ENCODE measurements at regions not wholly inside any gene's neighbourhood (a gene's known extent, or its start where the extent isn't known, plus 50 kb on each side); places are given as distances from the start of the nearest gene placed in this dataset.

DNA sequence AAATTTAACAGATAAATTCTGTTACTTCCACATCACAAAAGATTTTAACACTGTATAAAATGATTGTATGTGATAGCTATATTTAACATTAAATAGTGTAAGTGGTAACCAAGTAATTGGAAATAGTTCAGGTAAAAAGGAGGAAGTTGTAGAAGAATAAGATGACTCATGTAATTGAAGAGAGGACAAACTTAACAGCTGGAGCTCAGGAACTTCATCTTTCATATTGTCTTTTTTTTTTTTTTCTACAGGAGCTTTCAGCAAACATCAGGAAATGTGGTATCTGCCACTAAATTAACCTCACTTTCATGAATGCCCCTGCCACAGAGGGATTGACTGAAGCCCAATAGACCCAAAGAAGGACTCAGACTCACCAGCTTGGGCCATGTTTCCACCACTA is 188.4 kb upstream of the VEGFC start:
- DNase-seq (ENCODE audit: low read depth) = no peak

DNA sequence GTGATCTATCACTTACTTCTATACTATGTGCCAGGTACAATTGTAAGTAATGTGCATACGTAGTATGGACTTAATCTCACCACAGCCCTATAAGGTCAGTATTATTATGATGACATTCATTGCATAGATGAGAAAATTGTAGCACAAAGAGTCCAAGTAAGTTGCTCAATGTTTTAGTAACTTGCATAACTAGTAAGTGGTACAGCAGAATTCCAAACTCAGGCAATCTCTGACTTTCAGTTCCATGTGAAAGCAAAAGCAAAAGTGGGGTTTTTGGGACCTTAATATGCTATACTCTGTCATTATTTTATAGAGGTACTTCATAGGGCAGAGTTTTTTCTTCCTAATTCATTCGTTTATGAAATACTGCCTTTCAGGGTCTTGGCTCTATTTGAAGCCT is 188.8 kb upstream of the VEGFC start:
- peak; percentile 45 for DNase-seq (ENCODE audit: low read depth)

DNA sequence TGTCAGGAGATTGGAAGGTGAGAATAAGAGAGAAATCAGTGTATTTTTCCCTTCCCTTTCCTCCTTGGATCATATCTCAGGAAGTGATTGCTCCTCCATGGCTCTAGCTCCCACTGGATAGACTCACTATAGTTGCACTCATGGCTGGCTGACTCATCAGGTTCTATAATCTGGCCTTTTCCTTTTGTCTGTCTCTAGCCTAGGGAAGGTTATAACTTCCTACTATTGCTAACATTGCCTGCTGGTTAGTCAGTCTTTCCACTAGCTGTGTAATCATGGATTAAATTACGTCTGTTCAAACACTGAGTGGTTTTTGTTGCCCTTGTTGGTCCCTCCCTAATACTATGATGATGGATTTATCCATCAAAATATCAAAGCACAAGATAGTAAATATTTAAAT is 195.5 kb upstream of the VEGFC start:
- peak; percentile 95 for DNase-seq (ENCODE audit: low read depth)

DNA sequence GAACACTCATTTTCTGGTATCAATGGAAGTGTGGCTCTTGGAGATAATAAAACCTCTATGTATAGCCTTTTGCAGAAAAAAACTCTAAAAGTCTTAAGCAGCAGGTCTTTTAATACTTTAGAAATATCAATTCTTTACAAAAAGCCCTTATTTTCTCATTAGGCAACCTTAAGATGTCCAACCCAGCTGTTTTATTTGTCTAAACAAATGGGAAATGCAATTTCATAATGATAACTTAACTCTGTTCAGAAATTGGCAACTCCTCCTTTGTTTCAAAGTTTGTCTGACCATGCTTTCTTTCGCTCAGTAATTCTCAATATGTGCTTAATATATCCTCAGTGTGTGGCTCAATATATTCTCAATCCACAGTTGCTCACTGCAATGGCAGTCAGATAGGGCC is 196.5 kb upstream of the VEGFC start:
- no peak for DNase-seq (ENCODE audit: low read depth)

DNA sequence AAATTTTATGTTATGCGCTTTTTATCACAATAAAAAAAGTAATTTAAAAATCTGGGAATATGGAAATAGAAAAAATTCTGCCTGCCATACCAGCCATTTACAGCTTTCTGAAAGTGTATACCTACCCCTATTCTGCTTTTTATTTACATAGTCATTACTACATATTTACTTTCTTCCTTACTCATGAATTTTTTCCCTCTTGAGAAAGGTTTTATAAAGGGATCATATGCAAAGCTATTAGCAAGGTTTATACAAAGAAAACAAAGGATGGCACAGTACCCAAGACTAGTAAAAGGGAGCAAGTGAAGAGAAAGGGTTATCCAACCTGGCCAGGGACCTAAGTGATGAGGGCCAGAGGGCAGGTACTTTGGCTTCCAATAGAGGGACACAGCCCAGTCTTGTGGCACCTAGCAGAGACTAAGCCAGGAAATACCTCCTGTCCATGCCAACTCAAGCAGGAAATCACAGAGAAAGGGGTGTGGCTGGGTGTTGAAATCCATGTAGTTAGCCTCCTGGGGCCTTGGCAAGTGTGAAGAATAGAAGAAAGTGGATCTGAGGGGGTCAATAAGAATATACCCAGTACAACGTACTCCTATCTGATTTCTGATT is 207.3 kb upstream of the VEGFC start:
- no peak for DNase-seq (ENCODE audit: low read depth)

DNA sequence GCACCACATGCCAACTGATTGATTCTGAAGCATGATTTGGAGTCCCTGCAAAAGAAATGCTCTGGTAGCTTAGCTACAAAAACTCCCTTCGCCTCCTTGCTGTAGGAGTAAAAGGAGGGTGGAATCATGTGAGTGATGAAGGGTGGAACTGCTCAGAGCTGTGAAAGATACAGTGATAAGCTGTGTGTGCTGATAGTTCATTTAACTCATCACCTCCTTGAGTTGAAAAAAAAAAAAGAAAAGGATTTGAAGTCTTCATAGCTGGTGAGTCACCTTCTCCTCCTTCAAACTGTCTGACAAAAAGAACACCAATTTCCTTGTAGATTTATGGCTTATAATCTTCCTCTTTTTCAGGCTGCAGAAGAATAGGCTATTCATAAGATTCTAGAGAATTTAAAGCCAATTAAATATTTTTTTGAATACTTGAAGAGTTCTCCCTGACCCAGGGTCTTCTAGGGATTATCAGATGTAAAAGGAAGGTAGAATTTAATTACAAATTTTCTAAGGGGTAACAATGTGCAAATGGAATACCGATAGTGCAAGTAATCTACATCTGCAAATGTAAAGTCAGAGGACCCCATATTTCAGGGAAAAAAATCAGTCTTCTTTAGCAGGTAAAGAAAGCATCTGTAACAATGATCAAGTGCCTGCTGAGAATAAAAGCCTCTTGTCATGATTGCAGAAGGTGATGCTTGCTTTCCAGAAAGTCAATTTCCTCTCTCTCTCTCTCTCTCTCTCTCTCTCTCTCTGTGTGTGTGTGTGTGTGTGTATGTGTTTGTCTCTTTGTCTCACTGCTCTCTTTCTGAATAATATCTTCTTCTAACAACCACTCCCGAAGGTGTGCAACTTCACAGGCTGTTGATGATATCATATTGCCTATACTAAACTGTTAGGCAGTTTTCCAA is 208.8 kb upstream of the VEGFC start:
- peak; percentile 73 for DNase-seq (ENCODE audit: low read depth)

DNA sequence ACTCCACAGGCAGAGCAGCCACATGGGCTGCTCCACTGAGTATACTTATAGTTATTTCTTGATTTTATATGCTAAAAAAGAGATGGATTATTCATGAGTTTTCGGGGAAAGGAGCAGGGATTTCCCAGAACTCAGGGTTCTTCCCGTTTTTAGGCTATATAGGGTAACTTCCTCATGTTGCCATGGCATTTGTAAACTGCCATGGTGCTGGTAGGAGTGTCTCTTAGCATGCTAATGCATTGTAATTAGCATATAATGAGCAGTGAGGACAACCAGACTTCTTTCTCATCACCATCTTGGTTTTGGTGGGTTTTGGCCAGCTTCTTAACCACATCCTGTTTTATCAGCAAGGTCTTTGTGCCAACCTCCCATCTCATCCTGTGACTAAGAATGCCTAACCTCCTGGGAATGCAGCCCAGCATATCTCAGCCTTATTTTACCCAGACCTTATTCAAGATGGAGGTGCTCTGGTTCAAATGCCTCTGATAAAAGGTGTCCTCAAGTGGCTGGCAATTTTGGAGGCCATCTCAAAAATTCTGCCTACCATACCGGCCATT is 213.0 kb upstream of the VEGFC start:
- DNase-seq (ENCODE audit: low read depth) = peak; percentile 94

DNA sequence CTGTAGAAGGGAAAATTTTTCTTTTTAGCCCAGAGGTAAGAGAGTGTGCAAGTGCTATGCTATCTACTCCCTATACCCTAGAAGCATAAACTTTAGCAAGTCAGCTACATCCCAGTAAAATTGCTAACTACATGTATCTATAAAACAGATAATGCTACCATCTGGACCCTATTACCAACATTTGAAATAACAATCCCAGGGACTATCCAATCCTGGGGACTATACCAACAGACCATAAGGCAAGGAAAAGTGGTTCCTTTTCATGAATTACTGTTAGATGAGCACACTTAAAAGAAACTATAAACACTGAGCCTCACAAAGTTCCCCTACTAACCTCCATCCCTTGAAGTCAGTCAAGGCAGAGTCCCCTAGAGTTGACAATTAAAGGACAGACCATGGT is 213.6 kb upstream of the VEGFC start:
- DNase-seq (ENCODE audit: low read depth) = peak; percentile 61

DNA sequence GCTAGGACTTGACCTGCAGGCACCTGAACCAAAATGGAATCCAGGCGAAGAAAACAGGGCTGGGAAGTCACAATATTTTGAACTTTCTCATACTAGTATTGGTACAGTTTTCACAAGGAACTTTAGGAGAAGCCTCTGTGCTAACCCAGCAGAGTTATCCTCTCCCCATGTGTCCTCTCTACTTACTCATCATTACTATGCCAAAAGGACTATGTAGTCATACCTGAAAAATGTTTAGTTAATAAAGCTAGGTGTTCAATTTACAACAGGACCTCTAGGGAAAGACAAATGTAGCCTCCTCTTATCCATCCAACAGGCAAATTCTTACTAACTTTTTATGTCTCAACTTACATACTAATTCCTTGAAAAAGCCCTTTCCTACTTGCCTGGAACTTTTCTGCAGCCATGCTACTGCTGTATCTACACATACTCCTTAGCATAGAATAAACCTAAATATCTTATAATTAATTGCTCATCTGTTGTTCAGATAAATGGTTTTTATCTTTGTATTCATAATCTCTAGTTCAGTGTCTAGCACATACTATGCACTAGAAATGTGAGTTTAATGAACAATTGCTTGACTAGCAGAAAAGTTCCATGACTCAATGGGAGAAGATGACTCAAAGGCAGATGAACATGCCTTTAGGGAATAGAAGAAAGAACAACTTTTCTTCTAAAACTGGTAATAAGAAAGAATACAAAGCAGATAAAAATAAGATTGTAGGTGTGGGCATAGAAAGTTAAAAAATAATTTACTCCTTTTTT is 215.5 kb upstream of the VEGFC start:
- peak; percentile 77 for DNase-seq (ENCODE audit: low read depth)

DNA sequence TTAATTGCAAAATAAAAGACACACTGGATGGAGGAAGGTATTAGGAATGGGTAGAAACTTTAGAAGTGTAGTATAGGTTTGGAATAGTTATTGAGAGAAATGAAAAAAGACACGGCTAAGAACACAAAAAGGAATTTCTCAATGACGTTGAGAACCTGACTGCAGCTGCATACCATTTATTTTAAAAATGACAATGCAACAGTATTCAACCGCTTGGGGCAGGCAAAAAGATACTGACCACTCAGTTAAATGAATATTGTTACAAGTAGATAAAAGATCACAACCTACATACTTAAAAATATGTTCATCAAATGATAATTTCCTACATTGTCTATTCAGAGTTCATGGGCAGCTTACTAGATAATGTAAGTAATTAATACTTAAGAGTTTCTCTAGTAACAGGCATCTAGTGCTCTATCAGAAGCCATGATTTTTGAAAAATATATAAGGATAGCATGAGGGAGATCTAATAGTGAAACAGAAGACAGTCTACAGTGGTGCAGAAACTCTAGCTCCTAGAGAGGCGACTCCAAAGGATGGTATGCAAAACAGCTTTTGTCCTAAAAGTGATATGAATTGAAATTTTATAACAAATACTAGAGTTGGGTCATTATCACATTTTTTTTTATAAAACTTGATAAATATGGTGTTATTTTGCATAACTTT is 216.2 kb upstream of the VEGFC start:
- peak; percentile 51 for DNase-seq (ENCODE audit: low read depth)

DNA sequence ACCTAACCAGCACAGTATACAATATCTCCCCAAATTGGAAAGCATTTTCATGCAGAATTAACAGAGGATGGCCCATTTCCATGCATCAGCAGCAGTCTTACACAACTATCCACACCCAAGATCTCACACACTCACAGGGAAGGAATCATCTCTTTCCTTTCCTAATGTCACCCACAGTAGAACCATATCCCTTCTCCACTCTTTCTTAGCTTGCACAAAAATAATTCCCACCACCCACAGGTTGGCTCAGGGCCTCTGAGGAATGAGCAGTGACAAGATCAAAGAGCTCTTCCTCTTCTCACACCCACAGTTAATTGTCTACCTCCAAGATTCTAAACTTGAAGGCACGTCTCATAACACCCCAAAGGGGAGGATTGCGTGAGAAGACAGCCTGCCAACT is 217.7 kb upstream of the VEGFC start:
- peak; percentile 23 for DNase-seq (ENCODE audit: low read depth)

DNA sequence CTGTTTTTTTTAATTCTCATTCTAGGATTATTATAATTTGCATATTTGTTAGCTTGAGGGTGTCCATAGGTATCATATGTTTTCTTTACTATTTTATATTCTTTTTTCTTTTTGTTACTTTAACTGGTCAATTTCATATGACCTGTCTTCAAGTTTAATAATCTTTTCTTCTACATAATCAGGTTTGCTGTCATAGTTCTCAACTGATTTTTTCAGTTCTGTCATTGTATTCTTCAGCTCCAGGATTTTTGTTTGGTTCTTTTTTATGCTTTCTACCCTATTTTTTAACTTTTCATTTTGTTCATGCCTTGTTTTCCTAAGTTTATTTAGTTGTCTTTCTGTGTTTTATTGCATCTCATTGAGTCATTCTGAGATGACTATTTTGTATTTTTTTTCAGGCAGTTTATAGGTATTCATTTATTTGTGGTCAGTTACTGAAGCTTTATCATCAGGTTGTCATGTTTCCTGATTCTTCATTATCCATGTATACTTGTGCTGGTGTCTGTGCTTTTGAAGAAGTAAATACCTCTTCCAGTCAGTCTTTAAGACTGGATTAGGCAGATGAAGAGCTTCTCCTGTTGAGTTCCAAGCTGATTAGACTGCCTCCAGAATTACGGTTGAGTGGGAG is 220.3 kb upstream of the VEGFC start:
- peak; percentile 7 for DNase-seq (ENCODE audit: low read depth)

DNA sequence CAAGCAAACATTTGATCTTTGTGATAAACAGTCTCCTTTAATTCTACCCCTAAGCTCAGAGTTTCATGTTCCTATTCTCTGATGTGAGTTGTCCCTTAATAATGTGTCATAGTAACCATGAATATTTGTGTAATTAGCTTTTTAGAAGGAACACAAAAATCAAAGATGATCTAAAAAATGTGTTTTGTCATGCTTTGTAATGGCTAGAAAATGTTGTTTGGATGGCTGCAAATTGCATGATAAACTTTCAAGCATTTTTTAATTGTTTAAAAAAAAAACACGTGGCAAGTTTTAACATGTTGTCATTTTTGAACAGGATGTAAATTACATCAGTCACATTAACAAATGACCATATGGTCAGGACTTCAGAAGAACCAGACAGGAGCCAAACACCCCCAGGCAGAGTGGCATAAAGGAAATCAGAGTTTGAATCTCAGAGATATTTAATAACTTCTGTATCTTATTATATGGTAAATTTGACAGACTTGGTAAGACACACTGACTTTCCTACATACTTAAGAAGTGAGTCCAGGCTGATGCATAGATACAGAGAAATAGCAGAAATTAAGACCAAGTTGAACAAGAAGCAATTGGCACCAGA is 223.9 kb upstream of the VEGFC start:
- peak; percentile 95 for DNase-seq (ENCODE audit: low read depth)

DNA sequence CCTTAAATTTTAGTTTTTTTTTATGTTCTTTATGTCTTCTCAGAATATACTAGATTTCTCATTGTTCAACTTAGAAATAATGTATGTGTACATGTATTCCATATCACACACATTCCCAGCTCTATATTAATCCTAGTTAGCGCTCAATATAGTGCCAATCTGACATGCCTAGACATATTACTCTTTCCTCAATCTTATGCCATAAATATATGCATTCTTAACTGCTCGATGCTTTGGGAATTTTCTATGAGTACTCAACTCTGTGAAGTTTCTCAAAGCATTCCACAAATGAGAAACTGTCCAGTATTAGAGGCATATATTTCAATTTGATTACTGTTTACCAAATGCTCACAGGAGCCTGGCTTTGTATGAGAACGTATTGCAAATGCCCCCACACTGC is 231.2 kb upstream of the VEGFC start:
- no peak for DNase-seq (ENCODE audit: low read depth)

DNA sequence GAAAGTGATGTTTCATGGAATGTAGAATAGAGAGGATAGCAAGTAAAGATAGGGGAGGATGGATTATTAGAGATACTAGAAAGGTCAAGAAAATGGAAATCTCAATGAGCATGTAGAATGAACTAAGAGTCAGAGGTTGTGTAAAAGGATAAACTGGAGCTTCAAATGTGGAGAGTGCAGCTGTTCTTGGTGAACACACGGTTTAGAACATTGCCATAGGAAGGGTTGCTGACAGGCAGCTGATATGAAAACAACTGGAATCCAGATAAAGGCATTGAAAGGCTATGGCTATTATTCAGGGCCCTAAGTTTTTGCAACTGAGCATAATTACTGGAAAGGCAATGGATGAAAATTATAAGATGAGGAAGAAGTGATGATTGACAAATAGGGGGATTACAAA is 239.6 kb upstream of the VEGFC start:
- DNase-seq (ENCODE audit: low read depth) = no peak

DNA sequence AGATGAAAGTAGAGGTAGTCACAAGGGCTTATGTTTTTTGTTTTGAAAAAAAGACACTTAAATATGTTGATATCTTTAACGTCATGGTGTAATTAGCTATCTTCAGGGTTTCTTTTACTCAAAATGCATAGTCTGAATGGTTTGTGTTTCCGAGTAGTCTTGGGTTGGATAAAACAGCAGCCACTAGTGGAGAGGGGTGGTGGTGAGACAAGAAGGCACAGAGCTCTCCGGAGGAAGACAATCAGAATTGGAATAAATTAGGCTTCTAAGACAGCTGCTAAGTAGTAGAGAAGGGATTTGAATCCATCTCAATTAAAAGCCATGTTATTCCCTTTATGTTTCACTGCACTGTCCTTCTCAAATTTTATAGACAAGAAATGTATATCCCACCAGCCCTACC is 240.4 kb upstream of the VEGFC start:
- DNase-seq (ENCODE audit: low read depth) = no peak

DNA sequence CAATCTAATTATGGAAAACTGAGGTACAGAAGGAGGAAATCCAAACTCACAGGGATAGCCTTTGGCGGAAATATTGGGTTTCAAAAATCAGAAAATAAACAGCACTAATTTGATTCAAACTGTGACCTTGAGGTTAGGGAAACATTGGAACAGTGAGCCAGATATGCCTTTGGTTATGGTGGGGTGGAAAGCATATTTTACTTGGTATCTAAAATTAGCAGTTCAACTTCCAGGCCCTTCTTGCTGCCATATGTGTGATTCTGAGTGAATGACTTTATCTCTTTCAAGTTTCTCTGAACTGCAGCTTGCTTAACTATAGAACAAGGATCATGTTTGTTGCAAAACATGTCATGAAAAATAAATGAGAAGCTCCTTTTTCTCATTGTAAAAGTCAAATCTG is 240.9 kb upstream of the VEGFC start:
- DNase-seq (ENCODE audit: low read depth) = peak; percentile 27

DNA sequence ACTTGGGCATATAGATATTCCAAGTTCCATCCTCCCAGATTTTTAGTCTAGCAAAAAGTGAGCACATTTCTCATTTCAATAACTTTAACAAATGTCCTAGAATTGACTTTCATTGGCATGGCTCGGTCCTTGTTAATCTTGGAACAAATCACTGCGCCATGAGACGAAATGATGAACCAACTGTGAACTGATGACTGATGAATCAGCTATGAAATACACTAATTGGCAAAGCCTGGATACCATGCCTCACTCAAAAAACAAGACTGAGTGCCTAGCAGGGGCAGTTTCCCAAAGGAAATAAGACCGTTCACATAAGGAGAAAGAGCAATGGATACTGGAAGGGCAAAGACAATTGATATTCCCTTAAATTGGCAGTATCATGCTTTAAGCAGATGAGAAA is 248.6 kb upstream of the VEGFC start:
- peak; percentile 42 for DNase-seq (ENCODE audit: low read depth)

DNA sequence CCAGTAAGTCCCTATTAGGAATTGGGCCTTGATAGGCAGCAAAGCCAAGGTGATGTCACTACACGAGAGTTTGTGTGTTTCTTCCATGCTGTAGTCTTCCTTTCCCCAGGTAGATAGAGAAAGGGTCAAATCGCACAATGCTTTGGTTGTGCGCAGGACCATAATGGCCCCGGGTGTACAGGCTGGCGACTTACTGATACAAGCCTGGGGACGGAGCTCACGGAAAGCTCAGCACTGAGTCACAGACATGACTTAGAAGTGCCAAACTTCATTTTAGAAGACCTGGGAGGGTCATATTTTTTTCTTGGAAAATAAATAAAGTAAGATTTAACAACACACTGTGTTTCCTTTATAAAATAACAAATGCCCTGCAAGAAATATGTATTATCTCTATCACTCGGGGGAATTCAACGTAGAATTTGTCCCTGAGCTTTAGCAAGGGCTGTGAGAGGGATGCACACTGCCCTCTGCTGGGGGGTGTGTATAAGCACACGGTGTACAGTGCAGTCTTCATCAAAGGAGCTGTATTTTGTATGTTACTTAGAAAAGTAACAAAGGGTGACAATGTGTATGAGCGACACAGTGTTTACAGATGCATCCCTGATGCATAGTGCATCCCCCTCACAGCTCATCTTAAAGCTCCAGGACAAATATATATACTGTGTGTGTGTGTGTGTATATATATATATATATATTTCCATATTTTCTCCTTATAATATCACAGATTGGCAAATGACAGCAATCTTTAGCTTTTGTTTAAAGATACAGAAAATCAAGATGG is 254.5 kb upstream of the VEGFC start:
- DNase-seq (ENCODE audit: low read depth) = peak; percentile 81

DNA sequence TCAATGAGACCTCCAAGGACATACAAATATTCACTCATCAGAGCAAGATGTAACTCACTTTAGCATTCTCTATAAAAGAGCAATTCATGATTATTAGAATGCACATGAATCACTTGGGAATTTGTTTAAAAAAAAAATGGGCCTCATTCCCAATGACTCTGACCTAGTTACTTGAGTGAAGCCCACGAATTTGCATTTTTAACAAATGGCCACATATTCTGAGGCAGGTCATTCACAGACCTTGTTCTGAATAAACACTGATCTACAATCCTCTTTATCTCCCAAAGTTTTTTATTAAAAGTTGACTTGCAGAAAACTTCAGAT is 255.1 kb upstream of the VEGFC start:
- peak; percentile 60 for DNase-seq (ENCODE audit: low read depth)
